B cell (primary cell): ENCODE measurements at regions not wholly inside any gene's neighbourhood (a gene's known extent, or its start where the extent isn't known, plus 50 kb on each side); places are given as distances from the start of the nearest gene placed in this dataset.

Experiments used
- EZH2 ChIP-seq: IDR thresholded peaks from 2 replicates; pipeline ENCODE4 v1.6.1; 2012; ENCODE audit warnings: borderline replicate concordance, low read depth, mild to moderate bottlenecking, moderate library complexity, low read length; ENCODE audit not compliant: insufficient read depth, poor library complexity, severe bottlenecking
- TF ChIP-seq, protein P1 (sequence below): fragments of 200-600 bp; IDR thresholded peaks from one replicate; pipeline ENCODE4 v1.8.0; 2022; ENCODE audit warnings: antibody characterized with exemption, mild to moderate bottlenecking

DNA sequence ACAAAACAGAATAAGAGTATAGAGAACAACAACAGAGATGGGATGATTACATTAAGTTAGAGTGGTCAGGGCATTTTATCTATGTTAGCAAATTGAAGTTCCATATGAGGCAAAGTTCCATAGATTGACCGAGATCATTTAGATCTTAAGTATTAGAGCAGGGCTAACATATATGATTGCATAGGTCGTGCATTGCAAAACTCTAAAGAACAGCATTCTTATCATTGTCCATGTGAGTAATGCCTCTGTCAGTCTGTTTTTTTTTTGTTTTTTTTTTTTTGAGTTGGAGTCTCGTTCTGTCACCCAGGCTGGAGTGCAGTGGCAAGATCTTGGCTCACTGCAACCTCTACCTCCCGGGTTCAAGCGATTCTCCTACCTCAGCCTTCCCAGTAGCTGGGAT, 341.7 kb upstream of the KCNH8 start:
- TF ChIP-seq, protein P1, sequence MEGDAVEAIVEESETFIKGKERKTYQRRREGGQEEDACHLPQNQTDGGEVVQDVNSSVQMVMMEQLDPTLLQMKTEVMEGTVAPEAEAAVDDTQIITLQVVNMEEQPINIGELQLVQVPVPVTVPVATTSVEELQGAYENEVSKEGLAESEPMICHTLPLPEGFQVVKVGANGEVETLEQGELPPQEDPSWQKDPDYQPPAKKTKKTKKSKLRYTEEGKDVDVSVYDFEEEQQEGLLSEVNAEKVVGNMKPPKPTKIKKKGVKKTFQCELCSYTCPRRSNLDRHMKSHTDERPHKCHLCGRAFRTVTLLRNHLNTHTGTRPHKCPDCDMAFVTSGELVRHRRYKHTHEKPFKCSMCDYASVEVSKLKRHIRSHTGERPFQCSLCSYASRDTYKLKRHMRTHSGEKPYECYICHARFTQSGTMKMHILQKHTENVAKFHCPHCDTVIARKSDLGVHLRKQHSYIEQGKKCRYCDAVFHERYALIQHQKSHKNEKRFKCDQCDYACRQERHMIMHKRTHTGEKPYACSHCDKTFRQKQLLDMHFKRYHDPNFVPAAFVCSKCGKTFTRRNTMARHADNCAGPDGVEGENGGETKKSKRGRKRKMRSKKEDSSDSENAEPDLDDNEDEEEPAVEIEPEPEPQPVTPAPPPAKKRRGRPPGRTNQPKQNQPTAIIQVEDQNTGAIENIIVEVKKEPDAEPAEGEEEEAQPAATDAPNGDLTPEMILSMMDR: no peak
- no peak for TF ChIP-seq EZH2
